Suprapubic skin (tissue), 4 donors: ENCODE measurements at regions not wholly inside any gene's neighbourhood (a gene's known extent, or its start where the extent isn't known, plus 50 kb on each side); places are given as distances from the start of the nearest gene placed in this dataset.

Experiments used
- POLR2A ChIP-seq, 2 donors: fragments of 450-650 bp; IDR thresholded peaks; one replicate each; pipeline ENCODE4 v1.6.1; 2017; ENCODE audit warnings: antibody characterized with exemption in 2 of 2, mild to moderate bottlenecking in 2 of 2, moderate library complexity in 2 of 2
- POLR2AphosphoS5 ChIP-seq, 3 donors: sonication (generic); formaldehyde crosslinking; IDR thresholded peaks; one replicate each; pipeline ENCODE4 v1.6.1; 2017; ENCODE audit warnings: antibody characterized with exemption in 3 of 3
- TF ChIP-seq, protein P1 (sequence below), 2 donors: fragments of 200-600 bp in 1 of 2; fragments of 450-650 bp in 1 of 2; sonication (generic) in 1 of 2; IDR thresholded peaks; one replicate each; pipeline ENCODE4 v1.5.1; 2016 to 2019; ENCODE audit warnings: antibody characterized with exemption in 2 of 2, mild to moderate bottlenecking in 1 of 2, moderate library complexity in 1 of 2

- TF ChIP-seq, protein P1, sequence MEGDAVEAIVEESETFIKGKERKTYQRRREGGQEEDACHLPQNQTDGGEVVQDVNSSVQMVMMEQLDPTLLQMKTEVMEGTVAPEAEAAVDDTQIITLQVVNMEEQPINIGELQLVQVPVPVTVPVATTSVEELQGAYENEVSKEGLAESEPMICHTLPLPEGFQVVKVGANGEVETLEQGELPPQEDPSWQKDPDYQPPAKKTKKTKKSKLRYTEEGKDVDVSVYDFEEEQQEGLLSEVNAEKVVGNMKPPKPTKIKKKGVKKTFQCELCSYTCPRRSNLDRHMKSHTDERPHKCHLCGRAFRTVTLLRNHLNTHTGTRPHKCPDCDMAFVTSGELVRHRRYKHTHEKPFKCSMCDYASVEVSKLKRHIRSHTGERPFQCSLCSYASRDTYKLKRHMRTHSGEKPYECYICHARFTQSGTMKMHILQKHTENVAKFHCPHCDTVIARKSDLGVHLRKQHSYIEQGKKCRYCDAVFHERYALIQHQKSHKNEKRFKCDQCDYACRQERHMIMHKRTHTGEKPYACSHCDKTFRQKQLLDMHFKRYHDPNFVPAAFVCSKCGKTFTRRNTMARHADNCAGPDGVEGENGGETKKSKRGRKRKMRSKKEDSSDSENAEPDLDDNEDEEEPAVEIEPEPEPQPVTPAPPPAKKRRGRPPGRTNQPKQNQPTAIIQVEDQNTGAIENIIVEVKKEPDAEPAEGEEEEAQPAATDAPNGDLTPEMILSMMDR (IDR thresholded peaks at IDR 0.05) = no peak
- no peak for TF ChIP-seq POLR2A (IDR thresholded peaks at IDR 0.05)
- no peak for TF ChIP-seq POLR2AphosphoS5 (IDR thresholded peaks at IDR 0.05)
These were observed 182.2 kb downstream of the ANAPC1 start for GRCh38 chr2:111701798-111702118.
